ENCODE measurements at regions not wholly inside any gene's neighbourhood (a gene's known extent, or its start where the extent isn't known, plus 50 kb on each side); places are given as distances from the start of the nearest gene placed in this dataset.

GRCh38 chr21:27498025-27498424, 531.1 kb upstream of the ADAMTS5 start:
- no peaks in the 10 kb centered on the region for H3K36me3 Mint-ChIP-seq (ENCODE audit: low read depth)
- intact Hi-C loops (cut with micrococcal nuclease), result no loop called here
- H3K4me1 Mint-ChIP-seq (ENCODE audit: low read depth), result no peaks in the 10 kb centered on the region
- H3K4me3 Mint-ChIP-seq, result no peak overlapping the region
- H3K9me3 Mint-ChIP-seq, result no peaks in the 10 kb centered on the region
- no peak for DNase-seq
- CTCF ChIA-PET, result no interaction called here
- no peaks in the 10 kb centered on the region for H3K27me3 Mint-ChIP-seq (ENCODE audit: low read depth)
- H3K27ac Mint-ChIP-seq, result no peak overlapping the region

GRCh38 chr21:27495836-27496235, 528.9 kb upstream of the ADAMTS5 start:
- DNase-seq, result no peak
- no peak overlapping the region for H3K4me3 Mint-ChIP-seq
- no peaks in the 10 kb centered on the region for H3K36me3 Mint-ChIP-seq (ENCODE audit: low read depth)
- no peak overlapping the region for H3K27ac Mint-ChIP-seq
- intact Hi-C loops (cut with micrococcal nuclease), result no loop called here
- no peaks in the 10 kb centered on the region for H3K27me3 Mint-ChIP-seq (ENCODE audit: low read depth)
- H3K9me3 Mint-ChIP-seq, result no peaks in the 10 kb centered on the region
- CTCF ChIA-PET, result no interaction called here
- H3K4me1 Mint-ChIP-seq (ENCODE audit: low read depth), result no peaks in the 10 kb centered on the region

GRCh38 chr21:27493542-27493941, 526.7 kb upstream of the ADAMTS5 start:
- Mint-ChIP-seq H3K9me3 (no peaks in the 10 kb centered on the region), H3K36me3 (ENCODE audit: low read depth) (no peaks in the 10 kb centered on the region), H3K4me3 (no peak overlapping the region), H3K27me3 (ENCODE audit: low read depth) (no peaks in the 10 kb centered on the region), H3K27ac (no peak overlapping the region), H3K4me1 (ENCODE audit: low read depth) (no peaks in the 10 kb centered on the region)
- CTCF ChIA-PET, result no interaction called here
- no peak for DNase-seq
- intact Hi-C loops (cut with micrococcal nuclease), result no loop called here

GRCh38 chr21:27487676-27488075, 520.8 kb upstream of the ADAMTS5 start:
- Mint-ChIP-seq H3K27me3 (ENCODE audit: low read depth) (no peaks in the 10 kb centered on the region), H3K4me1 (ENCODE audit: low read depth) (no peaks in the 10 kb centered on the region)

GRCh38 chr21:27480841-27481261, 514.0 kb upstream of the ADAMTS5 start:
- Mint-ChIP-seq H3K36me3 (ENCODE audit: low read depth) (no peaks in the 10 kb centered on the region), H3K4me3 (no peak overlapping the region), H3K27ac (no peak overlapping the region), H3K9me3 (peaks cover 2% of the 10 kb centered on the region), H3K4me1 (ENCODE audit: low read depth) (no peaks in the 10 kb centered on the region), H3K27me3 (ENCODE audit: low read depth) (no peaks in the 10 kb centered on the region)
- CTCF ChIA-PET, result no interaction called here
- no peak for DNase-seq
- intact Hi-C loops (cut with micrococcal nuclease), result no loop called here

More at GRCh38 chr21:27487676-27488075, 520.8 kb upstream of the ADAMTS5 start:
- Mint-ChIP-seq H3K4me3 (no peak overlapping the region), H3K36me3 (ENCODE audit: low read depth) (no peaks in the 10 kb centered on the region), H3K27ac (no peak overlapping the region), H3K9me3 (peaks cover 2% of the 10 kb centered on the region)
- CTCF ChIA-PET, result no interaction called here
- intact Hi-C loops (cut with micrococcal nuclease), result no loop called here
- no peak for DNase-seq

GRCh38 chr21:27477296-27477695, 510.4 kb upstream of the ADAMTS5 start:
- DNase-seq, result no peak
- Mint-ChIP-seq H3K4me3 (no peak overlapping the region), H3K27ac (no peak overlapping the region), H3K36me3 (ENCODE audit: low read depth) (no peaks in the 10 kb centered on the region), H3K4me1 (ENCODE audit: low read depth) (no peaks in the 10 kb centered on the region), H3K27me3 (ENCODE audit: low read depth) (no peaks in the 10 kb centered on the region), H3K9me3 (no peaks in the 10 kb centered on the region)
- intact Hi-C loops (cut with micrococcal nuclease), result no loop called here
- CTCF ChIA-PET, result no interaction called here

- CTCF ChIA-PET, result no interaction called here
- H3K9me3 Mint-ChIP-seq, result no peaks in the 10 kb centered on the region
- intact Hi-C loops (cut with micrococcal nuclease), result no loop called here
- H3K27me3 Mint-ChIP-seq (ENCODE audit: low read depth), result no peaks in the 10 kb centered on the region
- no peak for DNase-seq
- H3K4me3 Mint-ChIP-seq, result no peak overlapping the region
- H3K36me3 Mint-ChIP-seq (ENCODE audit: low read depth), result no peaks in the 10 kb centered on the region
- H3K27ac Mint-ChIP-seq, result no peak overlapping the region
- H3K4me1 Mint-ChIP-seq (ENCODE audit: low read depth), result no peaks in the 10 kb centered on the region
Measured at GRCh38 chr21:27476696-27477095, 509.8 kb upstream of the ADAMTS5 start.

GRCh38 chr21:27475363-27475955, 508.6 kb upstream of the ADAMTS5 start:
- CTCF ChIA-PET, result no interaction called here
- Mint-ChIP-seq H3K27me3 (ENCODE audit: low read depth) (no peaks in the 10 kb centered on the region), H3K27ac (no peak overlapping the region), H3K4me1 (ENCODE audit: low read depth) (no peaks in the 10 kb centered on the region), H3K9me3 (no peaks in the 10 kb centered on the region), H3K4me3 (no peak overlapping the region), H3K36me3 (ENCODE audit: low read depth) (no peaks in the 10 kb centered on the region)
- intact Hi-C loops (cut with micrococcal nuclease), result no loop called here
- DNase-seq, result no peak

- no peaks in the 10 kb centered on the region for H3K27me3 Mint-ChIP-seq (ENCODE audit: low read depth)
- no peak overlapping the region for H3K27ac Mint-ChIP-seq
- CTCF ChIA-PET, result no interaction called here
- no peak overlapping the region for H3K4me3 Mint-ChIP-seq
- no peaks in the 10 kb centered on the region for H3K4me1 Mint-ChIP-seq (ENCODE audit: low read depth)
- H3K36me3 Mint-ChIP-seq (ENCODE audit: low read depth), result no peaks in the 10 kb centered on the region
- DNase-seq, result no peak
- no peaks in the 10 kb centered on the region for H3K9me3 Mint-ChIP-seq
- intact Hi-C loops (cut with micrococcal nuclease), result no loop called here
Measured at GRCh38 chr21:27467366-27467765, 500.5 kb upstream of the ADAMTS5 start.

GRCh38 chr21:27466140-27466539, 499.3 kb upstream of the ADAMTS5 start:
- intact Hi-C loops (cut with micrococcal nuclease), result no loop called here
- H3K27me3 Mint-ChIP-seq (ENCODE audit: low read depth), result no peaks in the 10 kb centered on the region
- H3K4me3 Mint-ChIP-seq, result no peak overlapping the region
- no peak overlapping the region for H3K27ac Mint-ChIP-seq
- CTCF ChIA-PET, result no interaction called here
- no peaks in the 10 kb centered on the region for H3K4me1 Mint-ChIP-seq (ENCODE audit: low read depth)
- no peak for DNase-seq
- H3K36me3 Mint-ChIP-seq (ENCODE audit: low read depth), result no peaks in the 10 kb centered on the region
- H3K9me3 Mint-ChIP-seq, result no peaks in the 10 kb centered on the region

GRCh38 chr21:27464648-27465047, 497.8 kb upstream of the ADAMTS5 start:
- Mint-ChIP-seq H3K4me3 (no peak overlapping the region), H3K4me1 (ENCODE audit: low read depth) (no peaks in the 10 kb centered on the region), H3K27ac (no peak overlapping the region), H3K9me3 (no peaks in the 10 kb centered on the region), H3K36me3 (ENCODE audit: low read depth) (no peaks in the 10 kb centered on the region), H3K27me3 (ENCODE audit: low read depth) (no peaks in the 10 kb centered on the region)
- intact Hi-C loops (cut with micrococcal nuclease), result no loop called here
- no peak for DNase-seq
- CTCF ChIA-PET, result no interaction called here

- DNase-seq, result no peak
- Mint-ChIP-seq H3K36me3 (ENCODE audit: low read depth) (no peaks in the 10 kb centered on the region), H3K4me3 (no peak overlapping the region), H3K27ac (no peak overlapping the region), H3K4me1 (ENCODE audit: low read depth) (no peaks in the 10 kb centered on the region), H3K9me3 (no peaks in the 10 kb centered on the region), H3K27me3 (ENCODE audit: low read depth) (no peaks in the 10 kb centered on the region)
- CTCF ChIA-PET, result no interaction called here
- intact Hi-C loops (cut with micrococcal nuclease), result no loop called here
Measured at GRCh38 chr21:27462726-27463125, 495.8 kb upstream of the ADAMTS5 start.

- intact Hi-C loops (cut with micrococcal nuclease), result no loop called here
- Mint-ChIP-seq H3K4me1 (ENCODE audit: low read depth) (no peaks in the 10 kb centered on the region), H3K27ac (no peak overlapping the region), H3K27me3 (ENCODE audit: low read depth) (no peaks in the 10 kb centered on the region), H3K36me3 (ENCODE audit: low read depth) (no peaks in the 10 kb centered on the region), H3K4me3 (no peak overlapping the region), H3K9me3 (peaks cover 2% of the 10 kb centered on the region)
- CTCF ChIA-PET, result no interaction called here
- DNase-seq, result no peak
Measured at GRCh38 chr21:27454234-27454633, 487.3 kb upstream of the ADAMTS5 start.

- CTCF ChIA-PET, result no interaction called here
Measured at GRCh38 chr21:27451116-27451515, 484.2 kb upstream of the ADAMTS5 start.

More at GRCh38 chr21:27451116-27451515, 484.2 kb upstream of the ADAMTS5 start:
- Mint-ChIP-seq H3K4me1 (ENCODE audit: low read depth) (no peaks in the 10 kb centered on the region), H3K27ac (no peak overlapping the region), H3K36me3 (ENCODE audit: low read depth) (no peaks in the 10 kb centered on the region), H3K9me3 (peaks cover 2% of the 10 kb centered on the region), H3K4me3 (no peak overlapping the region), H3K27me3 (ENCODE audit: low read depth) (no peaks in the 10 kb centered on the region)
- intact Hi-C loops (cut with micrococcal nuclease), result no loop called here
- no peak for DNase-seq

Measured in activated naive CD4-positive, alpha-beta T cell treated with anti-CD3 and anti-CD28 coated beads for 36 hours (primary cell).